Right lobe of liver (tissue), 4 donors: ENCODE measurements at regions not wholly inside any gene's neighbourhood (a gene's known extent, or its start where the extent isn't known, plus 50 kb on each side); places are given as distances from the start of the nearest gene placed in this dataset.

Source experiments
- POLR2A ChIP-seq: fragments of 450-650 bp; IDR thresholded peaks from one replicate; pipeline ENCODE4 v1.6.1; 2017; ENCODE audit warnings: antibody characterized with exemption, mild to moderate bottlenecking
- TF ChIP-seq, protein P1 (sequence below), 4 donors: fragments of 200-600 bp in 3 of 4; fragments of 450-650 bp in 1 of 4; IDR thresholded peaks; one replicate each; pipeline versions ENCODE4 v1.5.1 to v1.8.0; 2016 to 2022; ENCODE audit warnings: antibody characterized with exemption in 4 of 4, mild to moderate bottlenecking in 2 of 4
- donor health status: DM: no; HTN: no; CAD: no.
- donor health status: DM: no; HTN: no; CAD: no.
- donor health status: DM: no; HTN: yes; CAD: no.

DNA sequence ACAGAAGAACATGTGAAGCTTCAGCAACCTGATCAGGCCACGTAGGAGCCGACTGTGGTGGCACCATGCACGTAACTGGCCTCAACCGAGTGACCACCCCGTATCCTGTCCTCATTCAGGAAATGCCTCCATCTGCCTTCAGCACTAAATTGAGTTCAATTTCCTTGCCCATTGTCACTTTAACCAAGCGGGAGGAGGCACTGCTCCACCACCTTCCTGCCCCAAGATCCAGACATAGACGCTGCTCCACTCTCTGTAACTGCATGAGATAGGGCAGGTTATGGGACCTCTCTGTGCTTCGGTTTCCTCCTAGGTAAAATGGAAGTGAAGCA lies 80.1 kb upstream of the POMGNT2 start:
- TF ChIP-seq, protein P1, sequence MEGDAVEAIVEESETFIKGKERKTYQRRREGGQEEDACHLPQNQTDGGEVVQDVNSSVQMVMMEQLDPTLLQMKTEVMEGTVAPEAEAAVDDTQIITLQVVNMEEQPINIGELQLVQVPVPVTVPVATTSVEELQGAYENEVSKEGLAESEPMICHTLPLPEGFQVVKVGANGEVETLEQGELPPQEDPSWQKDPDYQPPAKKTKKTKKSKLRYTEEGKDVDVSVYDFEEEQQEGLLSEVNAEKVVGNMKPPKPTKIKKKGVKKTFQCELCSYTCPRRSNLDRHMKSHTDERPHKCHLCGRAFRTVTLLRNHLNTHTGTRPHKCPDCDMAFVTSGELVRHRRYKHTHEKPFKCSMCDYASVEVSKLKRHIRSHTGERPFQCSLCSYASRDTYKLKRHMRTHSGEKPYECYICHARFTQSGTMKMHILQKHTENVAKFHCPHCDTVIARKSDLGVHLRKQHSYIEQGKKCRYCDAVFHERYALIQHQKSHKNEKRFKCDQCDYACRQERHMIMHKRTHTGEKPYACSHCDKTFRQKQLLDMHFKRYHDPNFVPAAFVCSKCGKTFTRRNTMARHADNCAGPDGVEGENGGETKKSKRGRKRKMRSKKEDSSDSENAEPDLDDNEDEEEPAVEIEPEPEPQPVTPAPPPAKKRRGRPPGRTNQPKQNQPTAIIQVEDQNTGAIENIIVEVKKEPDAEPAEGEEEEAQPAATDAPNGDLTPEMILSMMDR (IDR thresholded peaks at IDR 0.05): no peak
- no peak for TF ChIP-seq POLR2A
